Sigmoid colon (tissue), 4 donors: ENCODE measurements at regions not wholly inside any gene's neighbourhood (a gene's known extent, or its start where the extent isn't known, plus 50 kb on each side); places are given as distances from the start of the nearest gene placed in this dataset.

Source experiments
- POLR2A ChIP-seq, 2 donors: fragments of 450-650 bp; IDR thresholded peaks; one replicate each; pipeline ENCODE4 v1.6.1; 2016; ENCODE audit warnings: antibody characterized with exemption in 2 of 2, mild to moderate bottlenecking in 2 of 2, moderate library complexity in 2 of 2
- POLR2AphosphoS5 ChIP-seq, 4 donors: sonication (generic); formaldehyde crosslinking; IDR thresholded peaks; one replicate each; pipeline ENCODE4 v1.6.1; 2017; ENCODE audit warnings: antibody characterized with exemption in 4 of 4
- TF ChIP-seq, protein P1 (sequence below), 4 experiments: fragments of 450-650 bp in 3 of 4; fragments of 200-600 bp in 1 of 4; IDR thresholded peaks; one replicate each; pipeline ENCODE4 v1.5.1; 2016 to 2019; ENCODE audit warnings: antibody characterized with exemption in 4 of 4, mild to moderate bottlenecking in 3 of 4, moderate library complexity in 2 of 4

DNA sequence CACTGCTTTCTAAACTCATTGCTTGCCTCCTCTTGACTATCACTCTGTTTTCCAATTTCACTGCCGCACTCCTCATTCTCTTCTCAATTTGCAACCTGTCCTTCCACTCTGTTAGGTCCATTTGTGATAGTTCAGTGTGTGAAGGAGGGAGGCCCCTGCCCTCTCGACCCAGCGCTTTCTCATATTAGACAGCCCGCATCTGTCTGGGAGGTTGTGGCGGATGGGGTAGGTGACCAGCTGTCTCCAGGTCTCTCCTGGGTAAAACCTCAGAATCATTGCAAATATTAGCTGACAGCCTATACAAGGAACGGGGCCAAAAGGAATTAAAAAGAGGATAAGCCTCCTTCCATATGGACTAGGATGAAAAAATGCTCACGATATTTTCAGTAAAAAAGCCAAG is 358.3 kb downstream of the SHQ1 start:
- TF ChIP-seq, protein P1, sequence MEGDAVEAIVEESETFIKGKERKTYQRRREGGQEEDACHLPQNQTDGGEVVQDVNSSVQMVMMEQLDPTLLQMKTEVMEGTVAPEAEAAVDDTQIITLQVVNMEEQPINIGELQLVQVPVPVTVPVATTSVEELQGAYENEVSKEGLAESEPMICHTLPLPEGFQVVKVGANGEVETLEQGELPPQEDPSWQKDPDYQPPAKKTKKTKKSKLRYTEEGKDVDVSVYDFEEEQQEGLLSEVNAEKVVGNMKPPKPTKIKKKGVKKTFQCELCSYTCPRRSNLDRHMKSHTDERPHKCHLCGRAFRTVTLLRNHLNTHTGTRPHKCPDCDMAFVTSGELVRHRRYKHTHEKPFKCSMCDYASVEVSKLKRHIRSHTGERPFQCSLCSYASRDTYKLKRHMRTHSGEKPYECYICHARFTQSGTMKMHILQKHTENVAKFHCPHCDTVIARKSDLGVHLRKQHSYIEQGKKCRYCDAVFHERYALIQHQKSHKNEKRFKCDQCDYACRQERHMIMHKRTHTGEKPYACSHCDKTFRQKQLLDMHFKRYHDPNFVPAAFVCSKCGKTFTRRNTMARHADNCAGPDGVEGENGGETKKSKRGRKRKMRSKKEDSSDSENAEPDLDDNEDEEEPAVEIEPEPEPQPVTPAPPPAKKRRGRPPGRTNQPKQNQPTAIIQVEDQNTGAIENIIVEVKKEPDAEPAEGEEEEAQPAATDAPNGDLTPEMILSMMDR (IDR thresholded peaks at IDR 0.05), result no peak
- no peak for TF ChIP-seq POLR2A (IDR thresholded peaks at IDR 0.05)
- no peak for TF ChIP-seq POLR2AphosphoS5 (IDR thresholded peaks at IDR 0.05)
